HG03139 (cell line): ENCODE measurements at regions not wholly inside any gene's neighbourhood (a gene's known extent, or its start where the extent isn't known, plus 50 kb on each side); places are given as distances from the start of the nearest gene placed in this dataset.

Experiments used
- ATAC-seq: cut with Tn5 transposase; IDR thresholded peaks from one replicate; pipeline ENCODE4 v1.9.1; 2021; ENCODE audit not compliant: unreplicated experiment

- ATAC-seq: no peak
Observed at GRCh38 chr1:96992871-96993270, 271.3 kb downstream of the PTBP2 start.

DNA sequence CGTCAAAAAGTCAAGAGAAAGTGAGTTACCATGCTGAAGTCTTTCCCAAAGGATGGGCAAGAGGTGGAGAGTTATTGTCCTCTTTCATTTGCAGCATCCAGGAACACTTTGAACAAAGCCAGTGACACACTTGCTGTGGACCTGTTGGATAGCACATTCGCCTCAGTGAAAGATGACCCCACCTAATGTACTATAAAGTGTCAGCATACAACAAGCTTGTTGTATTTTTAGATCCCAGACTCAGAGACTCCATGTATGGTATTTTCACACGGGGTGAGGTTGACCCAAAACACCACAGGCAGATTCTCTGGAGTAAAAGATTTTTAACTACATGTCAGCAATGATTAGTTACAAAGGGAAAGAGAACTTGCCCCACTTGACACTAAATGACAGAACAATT, 273.8 kb downstream of the PTBP2 start:
- no peak for ATAC-seq

- no peak for ATAC-seq
Observed at GRCh38 chr1:96996001-96996400, 274.4 kb downstream of the PTBP2 start.

- no peak for ATAC-seq
Observed at GRCh38 chr1:96997717-96998116, 276.1 kb downstream of the PTBP2 start.

DNA sequence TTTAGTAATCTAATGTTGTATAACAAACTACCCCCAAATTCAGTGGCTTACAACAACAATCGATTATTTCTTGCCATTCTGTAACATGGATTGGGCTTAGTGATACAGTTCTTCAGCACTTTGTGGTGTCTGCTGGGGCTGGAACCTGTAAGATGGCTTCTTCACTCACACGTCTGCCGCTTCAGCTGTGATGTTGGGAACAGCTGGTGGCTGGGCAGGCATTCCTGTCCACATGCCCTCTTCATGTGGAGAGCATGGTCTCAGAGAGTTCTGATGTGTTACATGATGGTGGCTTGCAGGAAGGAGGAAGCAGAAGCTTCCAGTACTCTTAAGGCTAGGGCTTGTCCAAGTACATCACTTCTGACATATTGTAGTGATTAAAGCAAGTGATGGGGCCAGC, 276.9 kb downstream of the PTBP2 start:
- ATAC-seq: no peak

DNA sequence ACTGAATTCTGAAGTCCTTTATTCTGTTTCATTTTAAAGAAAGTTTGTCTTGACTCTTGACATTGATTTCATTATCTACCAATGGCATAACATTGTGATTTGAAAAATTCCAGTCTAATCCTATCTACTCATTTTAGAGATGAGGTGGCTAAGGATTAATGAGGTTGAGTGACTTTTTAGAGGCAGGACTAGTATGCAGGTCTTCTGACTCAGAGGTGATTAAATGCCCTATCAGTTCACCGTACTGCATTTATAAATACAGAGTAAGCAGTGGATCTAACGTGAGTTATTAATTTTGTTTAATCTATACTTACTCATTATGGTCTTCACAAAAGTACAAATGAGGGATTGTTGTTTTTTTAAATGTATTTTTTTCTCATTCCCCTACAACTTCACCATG, 277.6 kb downstream of the PTBP2 start:
- no peak for ATAC-seq

- ATAC-seq: no peak
Observed at GRCh38 chr1:97004054-97004453, 282.5 kb downstream of the PTBP2 start.

- ATAC-seq: no peak
Observed at GRCh38 chr1:97004743-97005142, 283.2 kb downstream of the PTBP2 start.

- no peak for ATAC-seq
Observed at GRCh38 chr1:97006044-97006661, 284.6 kb downstream of the PTBP2 start.

GRCh38 chr1:97007840-97008604, 286.4 kb downstream of the PTBP2 start:
- ATAC-seq: no peak

- no peak for ATAC-seq
Observed at GRCh38 chr1:97010566-97011264, 289.1 kb downstream of the PTBP2 start.

- ATAC-seq: no peak
Observed at GRCh38 chr1:97013136-97013535, 291.6 kb downstream of the PTBP2 start.

DNA sequence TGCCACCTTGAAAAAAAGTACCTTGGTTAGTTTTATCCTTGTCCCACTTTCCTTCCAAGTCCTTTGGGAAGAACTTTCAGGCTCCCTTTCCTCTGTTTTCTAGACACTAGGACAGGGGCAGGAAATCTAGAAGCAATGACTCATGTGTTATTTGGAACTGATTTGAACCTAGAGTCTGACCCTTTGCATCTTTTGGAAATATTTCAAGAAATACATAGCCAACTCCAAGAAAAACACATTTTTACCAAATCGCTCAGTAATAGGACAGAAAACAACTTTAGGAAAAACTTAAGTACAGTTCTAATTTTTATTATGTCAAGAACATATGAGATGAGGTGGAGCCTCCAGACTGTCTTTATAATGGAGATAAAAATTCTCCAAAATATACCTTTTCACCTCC, 292.4 kb downstream of the PTBP2 start:
- ATAC-seq: no peak

DNA sequence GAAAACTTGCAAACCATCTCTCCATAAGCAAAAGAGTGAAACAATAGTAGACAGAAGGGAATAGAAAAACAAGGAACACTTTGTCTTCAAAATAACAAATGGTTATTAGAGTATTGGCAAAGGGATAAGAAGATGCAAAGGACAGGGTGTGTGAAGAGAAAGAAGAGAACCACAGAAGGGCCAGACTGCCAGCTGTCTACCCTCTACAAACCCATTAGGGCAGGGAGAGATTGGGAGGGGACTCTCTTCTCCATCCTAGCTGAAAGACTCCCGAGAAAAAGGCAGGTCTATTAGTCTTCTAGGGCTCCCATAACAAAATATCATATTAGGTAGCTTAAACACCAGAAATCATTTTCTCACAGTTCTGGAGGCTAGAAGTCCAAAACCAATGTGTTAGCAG, 292.8 kb downstream of the PTBP2 start:
- no peak for ATAC-seq

DNA sequence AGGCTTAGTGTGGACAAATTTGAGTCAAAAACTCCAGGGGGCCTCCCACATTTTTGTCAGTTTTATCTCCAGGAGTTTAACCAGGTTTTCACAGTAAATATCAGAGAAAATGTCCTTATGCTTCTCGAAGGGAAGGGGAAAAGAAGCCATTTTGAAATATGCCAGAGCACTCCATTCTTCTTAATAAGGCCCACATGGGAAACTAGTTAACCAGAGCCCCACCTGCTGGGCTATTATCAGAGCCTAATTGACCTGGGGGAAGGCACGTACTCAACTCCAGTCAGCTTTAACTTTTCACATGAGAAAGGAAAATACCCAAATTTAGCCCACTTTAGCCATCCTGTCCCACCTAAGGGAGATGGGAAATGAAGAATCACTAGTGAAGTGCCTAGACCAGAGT, 296.3 kb downstream of the PTBP2 start:
- ATAC-seq: no peak
